HG02973 (cell line): ENCODE measurements at regions not wholly inside any gene's neighbourhood (a gene's known extent, or its start where the extent isn't known, plus 50 kb on each side); places are given as distances from the start of the nearest gene placed in this dataset.

ENCODE experiments used
- ATAC-seq: cut with Tn5 transposase; IDR thresholded peaks from one replicate; pipeline ENCODE4 v1.9.1; 2021; ENCODE audit warnings: moderate library complexity; ENCODE audit not compliant: unreplicated experiment

- no peak for ATAC-seq
Observed at GRCh38 chr12:132408626-132409494, 79.5 kb upstream of the GALNT9 start.

DNA sequence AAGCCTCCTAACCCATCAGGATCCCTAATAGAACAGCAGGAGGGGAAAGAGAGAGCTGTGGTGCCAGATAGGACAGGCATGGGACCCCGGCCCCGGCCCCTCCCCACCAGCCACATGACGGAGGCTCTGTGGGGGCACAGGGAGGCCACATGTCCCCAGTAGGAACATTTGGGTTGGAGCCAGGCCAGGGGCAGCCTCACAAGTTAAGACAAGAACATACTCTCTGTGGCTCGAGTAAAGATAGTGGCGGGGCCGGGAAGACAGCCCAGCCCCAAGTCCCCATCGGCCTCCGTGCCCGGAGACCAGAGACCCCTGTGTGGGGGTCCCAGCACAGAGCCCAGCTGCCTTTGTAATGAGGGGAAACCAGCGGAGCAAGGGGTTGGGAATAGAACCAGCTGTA, 78.6 kb upstream of the GALNT9 start:
- ATAC-seq: no peak

DNA sequence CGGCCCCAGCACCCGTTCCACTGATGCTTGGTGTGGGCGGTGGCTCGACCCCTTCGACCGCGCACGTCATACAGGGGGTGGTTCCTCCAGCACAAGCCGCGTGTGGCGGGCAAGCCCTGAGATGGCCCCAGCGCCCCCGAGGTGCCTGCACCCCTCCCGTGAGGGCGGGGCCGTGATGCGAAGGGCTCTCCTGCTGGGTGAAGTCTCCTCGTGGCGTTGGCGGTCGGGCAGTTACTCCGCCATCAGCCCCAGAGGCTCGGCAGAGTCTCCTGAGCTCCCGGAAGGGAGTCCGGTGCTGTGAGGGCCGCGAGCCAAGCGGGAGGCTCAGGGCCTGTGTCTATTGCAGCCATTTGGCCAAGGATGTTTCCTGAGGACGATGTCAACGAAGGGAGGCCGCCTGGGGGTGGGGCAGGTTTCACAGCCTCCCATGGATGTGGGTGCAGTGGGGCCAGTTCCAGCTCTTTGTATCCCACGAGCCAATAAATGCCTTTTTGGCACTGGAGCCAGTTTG, 78.1 kb upstream of the GALNT9 start:
- ATAC-seq: no peak

- no peak for ATAC-seq
Observed at GRCh38 chr12:132406493-132407450, 77.4 kb upstream of the GALNT9 start.

- no peak for ATAC-seq
Observed at GRCh38 chr12:132405742-132406251, 76.4 kb upstream of the GALNT9 start.

- no peak for ATAC-seq
Observed at GRCh38 chr12:132404951-132405741, 75.8 kb upstream of the GALNT9 start.

- ATAC-seq: no peak
Observed at GRCh38 chr12:132404435-132404855, 75.1 kb upstream of the GALNT9 start.

DNA sequence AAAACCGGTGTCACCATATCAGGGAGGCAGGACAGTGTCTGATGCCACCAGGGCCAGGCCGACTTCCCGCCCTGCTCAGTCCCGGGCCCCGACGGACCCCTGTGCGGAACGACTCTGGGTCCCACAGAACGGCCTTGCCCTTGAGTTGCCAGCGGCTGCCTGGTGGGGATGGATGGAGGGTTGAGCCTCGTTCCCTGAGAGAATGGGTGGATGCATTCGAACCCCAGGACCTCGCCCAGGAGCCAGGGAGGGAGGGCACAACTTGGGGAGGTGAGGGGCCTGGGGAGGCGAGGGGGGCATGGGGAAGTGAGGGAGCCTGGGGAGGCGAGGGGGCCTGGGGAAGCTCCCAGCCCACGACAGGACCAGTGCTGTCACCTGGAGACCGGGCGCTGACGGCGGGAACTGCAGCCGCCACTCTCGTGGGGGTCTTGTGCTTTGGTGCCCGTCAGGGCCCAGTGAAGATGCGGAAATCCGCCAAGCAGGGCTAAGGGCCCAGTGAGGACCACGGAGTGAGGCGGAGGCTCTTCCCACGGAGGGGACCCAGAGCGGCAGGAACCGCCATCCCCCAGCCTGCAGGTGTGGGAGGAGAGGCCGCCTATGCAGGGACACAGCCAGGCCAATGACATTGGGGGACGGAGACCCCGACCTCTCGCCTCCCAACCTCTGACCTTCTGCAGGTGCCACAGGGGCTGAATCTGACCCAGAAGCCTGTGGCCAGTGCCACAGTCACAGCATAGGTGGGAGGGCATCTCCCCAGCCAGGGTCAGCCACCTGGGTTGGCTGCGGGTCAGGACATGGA, 74.4 kb upstream of the GALNT9 start:
- no peak for ATAC-seq

- ATAC-seq: no peak
Observed at GRCh38 chr12:132402831-132403416, 73.5 kb upstream of the GALNT9 start.

DNA sequence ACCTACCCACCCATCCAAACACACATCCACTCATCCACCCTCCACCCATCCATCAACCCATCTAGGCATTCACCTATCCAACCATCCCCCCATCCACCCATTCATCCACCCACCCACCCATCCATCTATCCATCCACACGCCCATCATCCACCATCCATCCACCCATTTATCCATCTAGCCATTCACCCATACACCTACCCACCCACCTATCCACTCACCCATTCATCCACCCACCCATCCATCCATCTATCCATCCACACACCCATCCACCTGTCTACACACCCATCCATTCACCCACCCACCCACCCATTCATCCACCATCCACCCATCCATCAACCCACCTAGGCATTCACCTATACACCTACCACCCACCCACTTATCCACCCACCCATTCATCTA, 72.6 kb upstream of the GALNT9 start:
- no peak for ATAC-seq

DNA sequence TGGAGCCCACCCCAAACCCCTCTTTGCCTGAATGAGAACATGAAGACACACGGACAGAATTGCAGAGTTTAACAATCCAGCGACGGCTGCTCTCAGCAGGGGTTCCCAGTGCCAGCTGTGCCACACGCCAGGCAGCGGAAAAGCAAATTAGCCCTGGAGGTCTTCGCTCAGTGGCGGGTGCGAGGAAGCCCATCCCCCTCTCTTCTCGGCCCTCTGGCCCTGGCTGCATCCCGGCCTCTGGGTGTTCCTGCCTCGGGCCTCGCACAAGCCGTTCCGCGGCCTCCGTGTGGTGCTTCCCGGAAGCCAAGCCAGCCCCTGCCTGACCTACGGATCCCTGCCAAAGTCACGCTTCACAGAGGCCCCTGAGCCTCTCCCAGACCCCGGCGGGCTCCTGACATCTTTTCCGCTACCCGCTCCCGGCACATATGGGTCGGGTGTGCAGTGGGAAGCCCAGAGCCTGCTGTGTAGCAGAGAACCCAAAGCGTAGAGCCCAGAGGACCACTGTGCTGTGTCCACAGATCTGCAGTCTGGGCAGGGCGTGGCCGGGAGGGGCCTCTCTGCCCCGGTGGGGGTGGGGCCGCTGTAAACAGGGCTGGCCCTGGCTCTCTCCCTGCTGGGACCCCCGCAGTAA, 70.7 kb upstream of the GALNT9 start:
- no peak for ATAC-seq

- ATAC-seq: no peak
Observed at GRCh38 chr12:132399092-132400010, 70.0 kb upstream of the GALNT9 start.

DNA sequence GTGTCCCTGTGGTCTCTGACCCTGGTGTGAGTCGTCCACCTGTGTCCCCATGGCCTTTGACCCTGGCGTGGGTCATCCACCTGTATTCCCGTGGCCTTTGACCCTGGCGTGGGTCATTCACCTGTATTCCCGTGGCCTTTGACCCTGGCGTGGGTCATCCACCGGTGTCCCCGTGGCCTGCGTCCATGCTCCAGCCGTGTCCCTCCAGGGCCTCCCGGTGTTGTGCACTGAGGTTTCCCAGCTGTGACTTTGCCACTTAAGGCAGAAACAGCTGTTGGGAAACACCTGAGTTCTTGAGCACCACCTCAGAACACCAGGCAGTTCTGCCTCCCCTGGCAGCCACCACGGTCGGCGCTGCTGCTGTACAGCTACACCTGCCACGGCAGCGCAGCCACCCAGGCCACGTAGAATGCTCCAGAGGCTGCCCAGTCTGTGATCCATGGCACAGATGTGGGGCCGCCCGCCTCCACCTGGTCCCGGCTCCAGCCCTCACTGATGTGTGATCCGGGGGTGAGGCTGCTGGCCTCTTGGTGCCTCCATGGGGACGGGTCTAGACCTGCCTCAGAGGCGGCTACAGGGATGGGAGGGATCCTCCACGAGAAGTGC, 69.1 kb upstream of the GALNT9 start:
- ATAC-seq: no peak

DNA sequence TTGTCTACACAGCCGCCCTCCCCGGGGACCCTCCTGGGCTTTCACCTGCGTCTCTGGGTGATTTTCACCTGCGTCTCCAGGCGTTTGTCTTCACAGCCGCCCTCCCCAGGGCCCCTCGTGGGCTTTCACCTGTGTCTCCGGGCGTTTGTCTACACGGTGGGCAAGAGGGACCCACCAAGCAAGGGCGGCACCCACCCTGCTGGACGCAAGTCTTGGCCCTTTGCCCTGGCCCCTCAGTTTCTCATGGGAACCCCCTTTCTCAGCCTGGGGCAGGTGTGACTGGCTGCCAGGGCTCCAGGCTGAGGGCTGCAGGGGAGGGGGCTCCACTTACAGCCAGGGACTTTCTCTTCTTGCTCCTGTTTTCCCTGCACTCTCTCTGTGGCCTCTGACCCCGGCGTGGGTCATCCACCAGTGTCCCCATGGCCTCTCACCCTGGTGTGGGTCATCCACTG, 68.6 kb upstream of the GALNT9 start:
- ATAC-seq: no peak

DNA sequence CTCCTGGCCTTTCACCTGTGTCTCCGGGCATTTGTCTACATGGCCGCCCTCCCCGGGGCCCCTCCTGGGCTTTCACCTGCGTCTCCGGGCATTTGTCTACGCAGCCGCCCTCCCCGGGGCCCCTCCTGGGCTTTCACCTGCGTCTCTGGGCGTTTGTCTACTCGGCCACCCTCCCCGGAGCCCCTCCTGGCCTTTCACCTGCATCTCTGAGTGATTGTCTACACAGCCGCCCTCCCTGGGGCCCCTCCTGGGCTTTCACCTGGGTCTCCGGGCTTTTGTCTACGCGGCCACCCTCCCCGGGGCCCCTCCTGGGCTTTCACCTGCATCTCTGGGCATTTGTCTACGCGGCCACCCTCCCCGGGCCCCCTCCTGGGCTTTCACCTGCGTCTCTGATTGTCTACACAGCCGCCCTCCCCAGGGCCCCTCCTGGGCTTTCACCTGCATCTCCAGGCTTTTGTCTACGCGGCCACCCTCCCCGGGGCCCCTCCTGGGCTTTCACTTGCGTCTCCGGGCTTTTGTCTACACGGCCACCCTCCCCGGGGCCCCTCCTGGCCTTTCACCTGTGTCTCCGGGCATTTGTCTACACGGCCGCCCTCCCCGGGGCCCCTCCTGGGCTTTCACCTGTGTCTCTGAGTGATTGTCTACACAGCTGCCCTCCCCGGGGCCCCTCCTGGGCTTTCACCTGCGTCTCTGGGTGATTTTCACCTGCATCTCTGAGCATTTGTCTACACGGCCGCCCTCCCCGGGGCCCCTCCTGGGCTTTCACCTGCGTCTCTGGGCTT, 68.0 kb upstream of the GALNT9 start:
- no peak for ATAC-seq

DNA sequence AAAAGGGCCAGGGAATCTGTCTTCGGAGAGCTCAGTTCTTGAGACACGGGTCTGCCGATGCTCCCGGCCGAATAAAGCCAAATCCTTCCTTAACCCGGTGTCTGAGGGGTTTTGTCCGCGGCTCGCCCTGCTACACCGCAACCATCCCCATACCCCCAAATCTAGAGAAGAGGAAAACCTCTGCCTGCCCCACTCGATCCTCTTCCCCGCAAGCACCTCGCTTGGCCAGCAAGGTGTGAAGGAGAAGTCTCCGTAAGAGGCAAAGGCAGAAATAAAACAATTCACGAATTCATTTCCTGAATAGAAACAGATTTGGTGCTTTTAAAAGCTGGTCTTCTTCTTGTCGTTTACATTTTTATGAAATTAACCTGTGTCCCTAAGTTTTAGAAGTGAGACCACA, 67.3 kb upstream of the GALNT9 start:
- no peak for ATAC-seq

- no peak for ATAC-seq
Observed at GRCh38 chr12:132395908-132396305, 66.5 kb upstream of the GALNT9 start.
